GM12873 (cell line): ENCODE measurements at regions not wholly inside any gene's neighbourhood (a gene's known extent, or its start where the extent isn't known, plus 50 kb on each side); places are given as distances from the start of the nearest gene placed in this dataset.

Experiments used
- CTCF ChIP-seq: IDR thresholded peaks from 2 replicates; pipeline ENCODE4 v1.5.1; 2012; ENCODE audit warnings: low read depth, mild to moderate bottlenecking, moderate library complexity, low read length, control low read depth; ENCODE audit not compliant: insufficient read depth; ENCODE audit errors: missing control alignments

DNA sequence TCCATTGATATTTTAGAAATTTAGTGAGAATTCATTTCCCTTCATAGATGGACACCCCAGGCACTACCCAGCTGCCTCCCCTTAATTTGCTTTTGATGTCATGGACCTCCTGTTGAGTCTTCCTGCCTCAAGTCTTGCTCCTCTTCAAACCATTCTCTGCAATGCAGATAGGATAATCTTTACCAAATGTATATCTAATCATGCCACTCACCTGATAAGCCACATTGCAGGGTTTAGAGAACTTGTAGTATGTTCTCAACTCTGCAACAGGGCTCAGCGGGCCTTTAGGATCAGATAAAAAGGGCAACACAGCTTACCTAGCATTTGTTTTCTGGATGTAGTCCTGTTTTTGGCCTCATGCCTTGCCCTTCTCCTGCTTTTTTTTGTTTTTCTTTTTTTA lies 234.5 kb downstream of the EMP1 start:
- TF ChIP-seq CTCF: no peak

- no peak for TF ChIP-seq CTCF
These were observed 232.2 kb downstream of the EMP1 start for GRCh38 chr12:13428538-13429265.

DNA sequence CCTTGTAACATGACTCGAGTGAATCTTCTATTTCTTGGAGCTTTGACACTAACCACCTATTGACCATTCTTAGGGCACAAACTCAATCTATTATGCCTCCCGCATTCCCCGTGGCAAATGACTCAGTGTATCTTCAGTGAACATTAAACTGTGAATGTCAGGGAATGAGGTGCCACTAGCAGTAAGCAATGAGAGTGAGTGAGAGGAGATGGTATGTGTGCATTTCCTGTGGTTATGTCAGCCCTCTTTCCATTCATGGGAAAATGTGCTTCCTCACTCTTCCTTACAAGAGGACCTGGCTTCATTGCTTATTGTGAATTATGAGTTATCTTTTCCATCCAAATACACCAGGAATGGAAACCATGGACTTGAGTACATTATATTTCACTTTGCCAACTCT lies 229.2 kb downstream of the EMP1 start:
- no peak for TF ChIP-seq CTCF

DNA sequence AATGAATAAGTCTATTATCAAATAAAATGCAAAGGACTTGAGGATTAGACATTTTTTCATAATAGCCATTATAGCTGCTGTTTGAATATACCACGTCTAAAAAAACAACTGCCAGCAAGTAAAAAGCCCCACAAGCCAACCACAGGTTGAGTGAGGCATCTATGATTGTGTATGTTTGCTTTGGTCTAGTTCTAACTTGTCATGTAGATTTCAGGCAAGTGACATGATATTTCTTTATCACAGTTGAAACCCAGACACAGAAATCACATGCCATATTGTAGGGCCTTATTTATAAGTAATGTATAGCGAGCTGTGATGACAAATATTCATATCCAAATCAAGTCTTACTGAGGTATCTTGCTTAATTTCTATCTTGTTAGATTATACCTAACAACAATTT lies 225.8 kb downstream of the EMP1 start:
- no peak for TF ChIP-seq CTCF

DNA sequence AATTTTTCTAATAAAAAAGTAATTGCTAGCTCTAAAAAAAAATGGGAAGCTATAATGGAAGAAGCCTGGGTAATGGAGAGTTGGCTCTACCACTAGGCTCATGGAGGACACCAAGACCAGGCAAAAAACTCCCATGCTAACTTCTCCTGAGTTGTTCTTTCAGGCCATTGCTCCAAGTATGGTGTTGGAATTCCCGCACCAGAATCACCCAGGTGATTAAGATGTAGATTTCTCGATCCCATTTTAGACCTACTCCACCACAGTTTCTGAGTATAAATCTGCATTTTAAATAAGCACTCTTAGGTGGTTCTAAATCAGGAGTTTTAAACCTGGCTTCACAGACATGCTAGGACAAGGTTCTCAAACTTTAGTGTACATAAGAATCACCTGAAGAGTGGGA lies 221.0 kb downstream of the EMP1 start:
- no peak for TF ChIP-seq CTCF

- no peak for TF ChIP-seq CTCF
These were observed 214.8 kb downstream of the EMP1 start for GRCh38 chr12:13411287-13411686.

DNA sequence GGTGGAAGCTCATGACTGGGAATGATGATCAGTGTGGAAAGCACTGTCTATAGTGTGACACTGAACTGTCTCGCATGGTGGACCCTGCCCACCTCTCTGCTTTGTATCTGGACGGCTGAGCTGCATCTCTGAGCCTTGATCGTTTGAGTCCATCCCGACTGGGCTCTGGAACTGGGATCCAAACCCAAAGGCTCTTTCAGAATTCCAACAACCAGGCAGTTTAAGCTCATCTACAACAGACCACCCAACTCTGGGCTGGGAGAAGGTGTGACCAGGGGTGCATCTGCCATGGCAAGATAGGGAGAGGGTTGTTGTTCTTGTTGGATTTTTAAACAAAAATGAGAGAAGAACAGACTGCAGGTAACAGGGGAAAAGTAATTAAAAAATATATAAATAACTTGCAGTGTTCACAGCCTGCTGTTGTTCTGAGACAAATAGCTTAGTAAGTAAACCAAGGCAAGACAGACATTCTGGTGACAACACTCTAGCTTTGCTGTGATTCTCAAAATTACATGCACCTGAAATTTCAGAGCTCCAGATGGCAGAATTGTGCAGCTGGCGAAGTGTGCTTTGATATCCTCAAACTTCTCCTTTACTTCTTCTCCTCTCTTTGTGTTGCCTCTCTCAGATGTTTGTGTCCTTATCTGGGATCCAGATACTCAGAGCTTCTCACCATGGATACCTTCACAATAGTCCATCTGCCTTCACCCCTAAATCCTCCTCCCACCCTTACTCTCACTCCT lies 209.6 kb downstream of the EMP1 start:
- no peak for TF ChIP-seq CTCF
